Psoas muscle (tissue), 7 donors: ENCODE measurements at regions not wholly inside any gene's neighbourhood (a gene's known extent, or its start where the extent isn't known, plus 50 kb on each side); places are given as distances from the start of the nearest gene placed in this dataset.
"Not testable (repeated sequence)": the region's sequence is repeated elsewhere in the genome, so short reads cannot be mapped to it uniquely, and the experiment has no call there.

Experiments used
- ATAC-seq, 4 donors: fragments of 200-7000 bp; cut with Tn5 transposase; one replicate each; pipeline ENCODE4 v1.9.1; 2020; ENCODE audit warnings: moderate library complexity in 3 of 4, mild to moderate bottlenecking in 2 of 4
- DNase-seq, 2 donors: peaks; one replicate each; pipeline ENCODE4 v3.0.0-alpha.2; 2020
- H3K27ac ChIP-seq: fragments of 200-600 bp; one replicate; pipeline ENCODE4 v1.8.0; 2022
- H3K27me3 ChIP-seq, 3 donors: fragments of 200-600 bp in 1 of 3; one replicate each; pipeline versions ENCODE4 v1.6.1 to v1.8.0; 2013 to 2022; ENCODE audit warnings: low read length in 2 of 3, mild to moderate bottlenecking in 2 of 3, moderate library complexity in 1 of 3; ENCODE audit not compliant: insufficient read depth in 3 of 3
- H3K36me3 ChIP-seq, 2 donors: fragments of 200-600 bp in 1 of 2; one replicate each; pipeline versions ENCODE4 v1.6.1 to v1.8.0; 2013 to 2022; ENCODE audit warnings: low read depth in 1 of 2, mild to moderate bottlenecking in 1 of 2, moderate library complexity in 1 of 2; ENCODE audit not compliant: insufficient read depth in 1 of 2
- H3K4me1 ChIP-seq: fragments of 200-600 bp; one replicate; pipeline ENCODE4 v1.8.0; 2022
- H3K4me3 ChIP-seq: fragments of 200-600 bp; one replicate; pipeline ENCODE4 v1.8.0; 2022; ENCODE audit warnings: mild to moderate bottlenecking
- H3K9me3 ChIP-seq: fragments of 200-600 bp; one replicate; pipeline ENCODE4 v1.8.0; 2022
- CTCF ChIP-seq: fragments of 200-600 bp; IDR thresholded peaks from one replicate; pipeline ENCODE4 v1.8.0; 2022; ENCODE audit warnings: antibody characterized with exemption
- WGBS, 3 donors: extraction: QIAGEN DNeasy Blood & Tissue Kit; methylation state at CpG; one replicate each; pipeline versions ENCODE4 v1.1.6 to v1.1.7; 2013; 5-methylcytosine and 5-hydroxymethylcytosine counted together
- intact Hi-C, 2 donors: fragments of 100-400 bp; cut with DNase I; formaldehyde crosslinking; loops; one replicate each; pipeline versions ENCODE4 v1.11.0 to v1.14.2; 2022
- donor health status: healthy with polysubstance abuse.
- donor health status: DM: no; HTN: no; CAD: no; lungs with moderate emphysema.
- donor health status: Bipolar disorder and iron deficiency.
- donor health status: healthy.
- donor health status: DM: yes; HTN: yes; CAD: no.
- donor health status: DM: no; HTN: no; CAD: no.
- donor health status: DM: yes; HTN: yes; CAD: no.

GRCh38 chr6:22364306-22364705, 67.5 kb upstream of the PRL start:
- H3K4me1 ChIP-seq = no peaks in the 10 kb centered on the region
- H3K27ac ChIP-seq = no peak overlapping the region
- H3K9me3 ChIP-seq = no peaks in the 10 kb centered on the region
- no peak overlapping the region for H3K4me3 ChIP-seq
- ATAC-seq (no peak), DNase-seq (no peak)
- intact Hi-C loops = no loop called here
- H3K27me3 ChIP-seq = no peaks in the 10 kb centered on the region
- TF ChIP-seq CTCF = no peak
- no peaks in the 10 kb centered on the region for H3K36me3 ChIP-seq
- WGBS, 3 donors = 74 to 80% (median 75%) methylated on average over 2 of the region's 2 CpGs

DNA sequence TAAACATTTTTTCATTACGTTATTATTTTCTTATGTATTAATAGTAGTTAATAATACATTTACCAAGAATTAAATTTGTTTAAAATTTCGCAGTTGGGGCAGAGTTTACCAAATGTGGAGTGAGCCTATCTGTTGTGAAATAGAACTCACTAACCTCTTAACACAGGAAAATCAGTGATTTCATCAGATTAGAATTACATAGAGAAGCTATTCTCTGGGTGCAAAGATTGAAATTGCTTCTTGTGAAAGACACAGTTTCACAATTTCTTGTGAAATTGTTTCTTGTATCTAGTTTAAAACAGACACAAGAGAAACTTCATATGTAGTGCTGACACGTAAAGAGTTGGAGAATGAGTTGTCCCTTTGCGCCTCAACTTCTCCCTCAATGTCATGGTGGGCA, 69.4 kb upstream of the PRL start:
- no peaks in the 10 kb centered on the region for H3K4me1 ChIP-seq
- no peaks in the 10 kb centered on the region for H3K9me3 ChIP-seq
- no peak overlapping the region for H3K4me3 ChIP-seq
- TF ChIP-seq CTCF = no peak
- ATAC-seq = no peak
- intact Hi-C loops = no loop called here
- WGBS, 3 donors = 72 to 73% (median 73%) methylated on average over 4 of the region's 4 CpGs
- no peaks in the 10 kb centered on the region for H3K27me3 ChIP-seq
- DNase-seq = no peak
- H3K36me3 ChIP-seq = no peaks in the 10 kb centered on the region
- H3K27ac ChIP-seq = no peak overlapping the region

DNA sequence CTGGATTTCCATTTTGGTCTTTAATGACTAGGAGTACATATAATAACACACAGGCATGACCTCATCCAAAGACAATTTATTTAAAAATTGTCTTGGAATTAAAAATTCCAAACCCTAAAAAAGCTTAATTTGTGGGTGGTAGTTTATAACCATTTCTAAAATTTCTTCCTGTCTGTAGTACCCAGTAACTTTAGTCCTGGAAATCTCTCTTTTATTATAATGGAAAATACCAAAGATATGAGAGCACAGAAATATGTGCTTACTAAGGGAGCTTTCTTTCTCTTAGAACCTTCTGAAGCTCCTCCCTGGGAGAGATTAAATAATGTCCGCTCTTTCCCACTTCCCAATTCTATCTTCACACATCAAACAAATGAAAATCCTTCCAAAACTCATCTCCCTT, 70.5 kb upstream of the PRL start:
- intact Hi-C loops = no loop called here
- Histone ChIP-seq H3K27ac (no peak overlapping the region), H3K9me3 (no peaks in the 10 kb centered on the region), H3K27me3 (no peaks in the 10 kb centered on the region), H3K4me1 (no peaks in the 10 kb centered on the region), H3K4me3 (no peak overlapping the region), H3K36me3 (no peaks in the 10 kb centered on the region)
- WGBS, 3 donors = 81 to 89% (median 84%) methylated on average over 1 of the region's 1 CpG
- DNase-seq (no peak), ATAC-seq (no peak)
- no peak for TF ChIP-seq CTCF

DNA sequence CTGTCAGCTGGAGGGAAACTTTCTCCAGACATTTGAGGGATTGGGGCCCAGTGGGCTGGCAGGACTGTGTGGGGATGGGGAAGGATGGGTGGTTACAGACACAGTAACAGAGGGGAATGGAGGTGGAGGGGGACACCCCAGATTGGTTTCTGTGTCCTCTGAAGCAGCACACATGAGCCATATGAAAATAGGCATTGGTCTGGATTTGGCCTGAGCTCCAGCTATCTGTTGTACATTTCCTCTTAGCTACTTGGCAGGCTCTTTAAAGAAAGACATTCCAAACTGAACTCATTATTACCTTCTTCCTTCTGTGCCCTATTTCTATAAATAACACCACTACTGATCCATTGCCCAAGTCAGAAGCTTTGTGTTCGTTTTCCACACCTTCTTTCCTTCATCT, 72.0 kb upstream of the PRL start:
- Histone ChIP-seq H3K27me3 (no peaks in the 10 kb centered on the region), H3K27ac (no peak overlapping the region), H3K9me3 (no peaks in the 10 kb centered on the region), H3K4me1 (no peaks in the 10 kb centered on the region), H3K36me3 (no peaks in the 10 kb centered on the region), H3K4me3 (no peak overlapping the region)
- no peak for DNase-seq
- WGBS, 3 donors = 13 to 20% (median 17%) methylated on average over 1 of the region's 1 CpG
- no peak for TF ChIP-seq CTCF
- no peak for ATAC-seq
- intact Hi-C loops = no loop called here

GRCh38 chr6:22372922-22373321, 76.1 kb upstream of the PRL start:
- WGBS, 3 donors = 94 to 100% (median 97%) methylated on average over 2 of the region's 2 CpGs
- intact Hi-C loops = no loop called here
- Histone ChIP-seq H3K27me3 (no peaks in the 10 kb centered on the region), H3K36me3 (no peaks in the 10 kb centered on the region), H3K4me1 (no peaks in the 10 kb centered on the region), H3K4me3 (no peak overlapping the region), H3K9me3 (no peaks in the 10 kb centered on the region), H3K27ac (no peak overlapping the region)
- DNase-seq (no peak), ATAC-seq (no peak)
- TF ChIP-seq CTCF = no peak

GRCh38 chr6:22374950-22375349, 78.1 kb upstream of the PRL start:
- H3K27ac ChIP-seq, H3K4me1 ChIP-seq, ATAC-seq, DNase-seq, H3K9me3 ChIP-seq, H3K36me3 ChIP-seq, H3K27me3 ChIP-seq, intact Hi-C loops, H3K4me3 ChIP-seq: not testable (repeated sequence)
- WGBS, 3 donors = 69 to 97% (median 94%) methylated on average over 2 of the region's 2 CpGs

- H3K9me3 ChIP-seq, ATAC-seq, H3K4me3 ChIP-seq, H3K36me3 ChIP-seq, H3K4me1 ChIP-seq, intact Hi-C loops, DNase-seq, H3K27me3 ChIP-seq, H3K27ac ChIP-seq: not testable (repeated sequence)
Observed at GRCh38 chr6:22376293-22376692, 79.5 kb upstream of the PRL start.

DNA sequence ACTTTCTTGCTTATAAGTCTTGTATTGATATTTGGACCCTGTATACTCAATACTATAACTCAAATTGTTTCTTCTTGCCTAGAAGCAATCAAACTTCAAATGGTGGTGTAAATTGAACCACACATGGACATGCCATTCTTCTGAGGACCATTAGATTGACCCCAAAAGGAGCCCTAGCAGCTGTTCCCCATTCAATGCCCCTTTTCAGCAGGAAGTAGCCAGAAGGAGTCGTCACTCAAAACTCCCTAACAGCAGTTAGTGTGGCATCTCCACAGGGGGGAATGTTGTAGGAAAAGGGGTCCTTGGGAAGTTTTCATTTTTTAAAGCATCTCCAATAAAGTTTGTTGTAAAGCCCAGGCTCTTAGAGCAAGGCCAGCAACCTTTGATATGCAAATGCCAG, 81.7 kb upstream of the PRL start:
- ATAC-seq, H3K27me3 ChIP-seq, DNase-seq, H3K36me3 ChIP-seq, H3K9me3 ChIP-seq, intact Hi-C loops, H3K27ac ChIP-seq, H3K4me1 ChIP-seq, H3K4me3 ChIP-seq: not testable (repeated sequence)
- 68 to 84% (median 73%) methylated on average over 1 of the region's 1 CpG for WGBS, 3 donors
